ENCODE measurements at regions not wholly inside any gene's neighbourhood (a gene's known extent, or its start where the extent isn't known, plus 50 kb on each side); places are given as distances from the start of the nearest gene placed in this dataset.

- TF ChIP-seq CTCF (IDR thresholded peaks at IDR 0.05) (no peak), POLR2AphosphoS5 (IDR thresholded peaks at IDR 0.05) (no peak)
Measured at GRCh38 chr6:132207991-132208390, 193.3 kb downstream of the MOXD1 start.

All from stomach (tissue), 4 donors.